Keratinocyte (primary cell): ENCODE measurements at regions not wholly inside any gene's neighbourhood (a gene's known extent, or its start where the extent isn't known, plus 50 kb on each side); places are given as distances from the start of the nearest gene placed in this dataset.

ENCODE experiments used
- DNase-seq: peaks from one replicate; pipeline ENCODE4 v3.0.0-alpha.2; 2011; ENCODE audit warnings: low read depth, missing footprints, low spot score
- FAIRE-seq: peaks from 2 replicates; lab custom pipeline; 2011; peaks lifted over from hg19 to GRCh38; lab: Jason Lieb, UNC
- H2AFZ ChIP-seq: 2 replicates; pipeline ENCODE4 v1.6.0; 2012; ENCODE audit warnings: low read length, control low read depth, inconsistent platforms; ENCODE audit not compliant: control insufficient read depth
- H3K27ac ChIP-seq: 2 replicates; pipeline ENCODE4 v1.5.1; 2011; ENCODE audit warnings: low read length; ENCODE audit not compliant: control insufficient read depth, insufficient read depth
- H3K27me3 ChIP-seq: 3 replicates; pipeline ENCODE4 v1.6.0; 2011; ENCODE audit warnings: low read length; ENCODE audit not compliant: control insufficient read depth, insufficient read depth; ENCODE audit errors: extremely low read depth
- H3K36me3 ChIP-seq, 2 experiments: 2 replicates in 1 of 2; 3 replicates in 1 of 2; pipeline ENCODE4 v1.5.1; 2011; ENCODE audit warnings: low read length in 2 of 2, mild to moderate bottlenecking in 1 of 2; ENCODE audit not compliant: control insufficient read depth in 2 of 2, insufficient read depth in 2 of 2; ENCODE audit errors: extremely low read depth in 1 of 2
- H3K4me1 ChIP-seq: 3 replicates; pipeline ENCODE4 v1.5.1; 2011; ENCODE audit warnings: low read length; ENCODE audit not compliant: control insufficient read depth, insufficient read depth; ENCODE audit errors: extremely low read depth
- H3K4me2 ChIP-seq: 3 replicates; pipeline ENCODE4 v1.6.0; 2011; ENCODE audit warnings: low read depth, low read length; ENCODE audit not compliant: control insufficient read depth, insufficient read depth; ENCODE audit errors: extremely low read depth
- H3K4me3 ChIP-seq, 3 experiments: fragments of 200-600 bp in 1 of 3; sonication (generic) in 1 of 3; 2 replicates in 2 of 3; 3 replicates in 1 of 3; pipeline ENCODE4 v1.5.1; 2011 to 2016; ENCODE audit warnings: low read length in 3 of 3, mild to moderate bottlenecking in 3 of 3, control low read depth in 2 of 3, inconsistent platforms in 1 of 3, low read depth in 1 of 3, mixed read lengths in 1 of 3, mixed run types in 1 of 3, moderate library complexity in 1 of 3; ENCODE audit not compliant: control insufficient read depth in 2 of 3, insufficient read depth in 2 of 3; ENCODE audit errors: extremely low read depth in 1 of 3
- H3K79me2 ChIP-seq: 2 replicates; pipeline ENCODE4 v1.6.0; 2012; ENCODE audit warnings: low read length; ENCODE audit not compliant: control insufficient read depth, insufficient read depth
- H3K9ac ChIP-seq: 3 replicates; pipeline ENCODE4 v1.6.0; 2011; ENCODE audit warnings: low read length; ENCODE audit not compliant: control insufficient read depth, insufficient read depth; ENCODE audit errors: extremely low read depth
- H3K9me1 ChIP-seq: 3 replicates; pipeline ENCODE4 v1.6.0; 2011; ENCODE audit warnings: low read length; ENCODE audit not compliant: control insufficient read depth, insufficient read depth; ENCODE audit errors: extremely low read depth
- H3K9me3 ChIP-seq: 2 replicates; pipeline ENCODE4 v1.5.1; 2012; ENCODE audit warnings: low read depth, low read length; ENCODE audit not compliant: control insufficient read depth
- H4K20me1 ChIP-seq: 3 replicates; pipeline ENCODE4 v1.6.0; 2011; ENCODE audit warnings: low read length; ENCODE audit not compliant: control insufficient read depth, insufficient read depth; ENCODE audit errors: extremely low read depth
- EZH2 ChIP-seq: IDR thresholded peaks from one replicate; pipeline ENCODE4 v1.6.1; 2012; ENCODE audit warnings: inconsistent platforms, mild to moderate bottlenecking, low read length, moderate library complexity
- dilution Hi-C: fragments of 300-500 bp; cut with MboI; formaldehyde crosslinking; loops from one replicate; pipeline ENCODE4 v1.7.0; 2020; ENCODE audit warnings: low sequenced_read_pairs; ENCODE audit not compliant: extremely low pct_ligation_motif_present
- TF ChIP-seq, protein P1 (sequence below), 3 experiments: IDR thresholded peaks in 1 of 3; conservative IDR thresholded peaks in 1 of 3; optimal IDR thresholded peaks in 1 of 3; 2 replicates in 2 of 3; 3 replicates in 1 of 3; pipeline versions ENCODE3 to v1.5.1; 2011; ENCODE audit warnings: low read length in 3 of 3, mild to moderate bottlenecking in 3 of 3, moderate library complexity in 2 of 3, control low read depth in 1 of 3, inconsistent platforms in 1 of 3; ENCODE audit not compliant: insufficient read depth in 2 of 3; ENCODE audit errors: extremely low read depth in 1 of 3

DNA sequence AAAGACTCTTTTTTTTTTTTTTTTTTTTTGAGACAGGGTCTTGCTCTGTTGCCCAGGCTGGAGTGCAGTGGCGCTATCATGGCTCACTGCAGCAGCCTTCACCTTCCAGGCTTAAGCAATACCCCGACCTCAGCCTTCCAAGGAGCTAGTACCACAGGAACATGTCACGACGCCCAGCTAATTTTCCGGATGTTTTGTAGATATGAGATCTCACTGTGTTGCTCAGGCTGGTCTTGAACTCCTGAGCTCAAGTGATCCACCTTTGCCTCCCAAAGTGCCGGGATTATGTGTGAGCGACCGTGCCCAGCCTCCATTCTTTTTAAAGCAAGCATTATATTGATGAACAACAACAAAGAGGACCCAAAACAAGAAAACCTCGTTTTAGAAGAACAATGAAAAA is 307.1 kb upstream of the ID2 start:
- FAIRE-seq (no peak), DNase-seq (no peak)
- no peaks in the 10 kb centered on the region for H3K36me3 ChIP-seq
- H3K9me1 ChIP-seq = no peaks in the 10 kb centered on the region
- no peak overlapping the region for H3K4me3 ChIP-seq
- no peaks in the 10 kb centered on the region for H3K27me3 ChIP-seq
- H4K20me1 ChIP-seq = no peaks in the 10 kb centered on the region
- no peak overlapping the region for H2AFZ ChIP-seq
- no peak overlapping the region for H3K27ac ChIP-seq
- no peak overlapping the region for H3K4me2 ChIP-seq
- dilution Hi-C loops = no loop called here
- no peak for TF ChIP-seq EZH2
- TF ChIP-seq, protein P1, sequence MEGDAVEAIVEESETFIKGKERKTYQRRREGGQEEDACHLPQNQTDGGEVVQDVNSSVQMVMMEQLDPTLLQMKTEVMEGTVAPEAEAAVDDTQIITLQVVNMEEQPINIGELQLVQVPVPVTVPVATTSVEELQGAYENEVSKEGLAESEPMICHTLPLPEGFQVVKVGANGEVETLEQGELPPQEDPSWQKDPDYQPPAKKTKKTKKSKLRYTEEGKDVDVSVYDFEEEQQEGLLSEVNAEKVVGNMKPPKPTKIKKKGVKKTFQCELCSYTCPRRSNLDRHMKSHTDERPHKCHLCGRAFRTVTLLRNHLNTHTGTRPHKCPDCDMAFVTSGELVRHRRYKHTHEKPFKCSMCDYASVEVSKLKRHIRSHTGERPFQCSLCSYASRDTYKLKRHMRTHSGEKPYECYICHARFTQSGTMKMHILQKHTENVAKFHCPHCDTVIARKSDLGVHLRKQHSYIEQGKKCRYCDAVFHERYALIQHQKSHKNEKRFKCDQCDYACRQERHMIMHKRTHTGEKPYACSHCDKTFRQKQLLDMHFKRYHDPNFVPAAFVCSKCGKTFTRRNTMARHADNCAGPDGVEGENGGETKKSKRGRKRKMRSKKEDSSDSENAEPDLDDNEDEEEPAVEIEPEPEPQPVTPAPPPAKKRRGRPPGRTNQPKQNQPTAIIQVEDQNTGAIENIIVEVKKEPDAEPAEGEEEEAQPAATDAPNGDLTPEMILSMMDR (optimal IDR thresholded peaks at IDR 0.05 in 1 of 3, IDR thresholded peaks at IDR 0.05 in 1 of 3, conservative IDR thresholded peaks at IDR 0.05 in 1 of 3; ENCODE audit: extremely low read depth in 1 of 3, insufficient read depth in 2 of 3, low read length in 3 of 3) = no peak
- no peaks in the 10 kb centered on the region for H3K9me3 ChIP-seq
- H3K79me2 ChIP-seq = no peaks in the 10 kb centered on the region
- H3K9ac ChIP-seq = no peak overlapping the region
- no peaks in the 10 kb centered on the region for H3K4me1 ChIP-seq

GRCh38 chr2:8376603-8377410 is 305.0 kb upstream of the ID2 start:
- dilution Hi-C loops = no loop called here
- H3K27me3 ChIP-seq = no peaks in the 10 kb centered on the region

More at GRCh38 chr2:8376603-8377410, 305.0 kb upstream of the ID2 start:
- no peaks in the 10 kb centered on the region for H4K20me1 ChIP-seq
- H2AFZ ChIP-seq = no peak overlapping the region
- no peaks in the 10 kb centered on the region for H3K36me3 ChIP-seq
- H3K79me2 ChIP-seq = no peaks in the 10 kb centered on the region
- H3K27ac ChIP-seq = no peak overlapping the region
- DNase-seq (no peak), FAIRE-seq (no peak)
- no peaks in the 10 kb centered on the region for H3K9me3 ChIP-seq
- TF ChIP-seq, protein P1 (optimal IDR thresholded peaks at IDR 0.05 in 1 of 3, IDR thresholded peaks at IDR 0.05 in 1 of 3, conservative IDR thresholded peaks at IDR 0.05 in 1 of 3; ENCODE audit: extremely low read depth in 1 of 3, insufficient read depth in 2 of 3, low read length in 3 of 3) = no peak
- TF ChIP-seq EZH2 = no peak
- no peaks in the 10 kb centered on the region for H3K4me1 ChIP-seq
- no peaks in the 10 kb centered on the region for H3K9me1 ChIP-seq
- no peak overlapping the region for H3K9ac ChIP-seq
- H3K4me2 ChIP-seq = no peak overlapping the region
- H3K4me3 ChIP-seq = no peak overlapping the region
